ENCODE measurements at regions not wholly inside any gene's neighbourhood (a gene's known extent, or its start where the extent isn't known, plus 50 kb on each side); places are given as distances from the start of the nearest gene placed in this dataset.

GRCh38 chr20:11718474-11719094 lies 199.1 kb upstream of the BTBD3 start:
- no peak overlapping the region for H3K4me3 ChIP-seq (ENCODE audit: low read depth, low read length)
- TF ChIP-seq, protein P1, sequence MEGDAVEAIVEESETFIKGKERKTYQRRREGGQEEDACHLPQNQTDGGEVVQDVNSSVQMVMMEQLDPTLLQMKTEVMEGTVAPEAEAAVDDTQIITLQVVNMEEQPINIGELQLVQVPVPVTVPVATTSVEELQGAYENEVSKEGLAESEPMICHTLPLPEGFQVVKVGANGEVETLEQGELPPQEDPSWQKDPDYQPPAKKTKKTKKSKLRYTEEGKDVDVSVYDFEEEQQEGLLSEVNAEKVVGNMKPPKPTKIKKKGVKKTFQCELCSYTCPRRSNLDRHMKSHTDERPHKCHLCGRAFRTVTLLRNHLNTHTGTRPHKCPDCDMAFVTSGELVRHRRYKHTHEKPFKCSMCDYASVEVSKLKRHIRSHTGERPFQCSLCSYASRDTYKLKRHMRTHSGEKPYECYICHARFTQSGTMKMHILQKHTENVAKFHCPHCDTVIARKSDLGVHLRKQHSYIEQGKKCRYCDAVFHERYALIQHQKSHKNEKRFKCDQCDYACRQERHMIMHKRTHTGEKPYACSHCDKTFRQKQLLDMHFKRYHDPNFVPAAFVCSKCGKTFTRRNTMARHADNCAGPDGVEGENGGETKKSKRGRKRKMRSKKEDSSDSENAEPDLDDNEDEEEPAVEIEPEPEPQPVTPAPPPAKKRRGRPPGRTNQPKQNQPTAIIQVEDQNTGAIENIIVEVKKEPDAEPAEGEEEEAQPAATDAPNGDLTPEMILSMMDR (IDR thresholded peaks at IDR 0.05; ENCODE audit: low read depth, low read length, missing control alignments): no peak
- DNase-seq (ENCODE audit: low read depth): no peak
- in situ Hi-C loops (cut with HindIII; ENCODE audit: low sequenced_read_pairs): no loop called here

- H3K4me3 ChIP-seq (ENCODE audit: low read depth, low read length): no peak overlapping the region
- no peak for DNase-seq (ENCODE audit: low read depth)
- TF ChIP-seq, protein P1 (IDR thresholded peaks at IDR 0.05; ENCODE audit: low read depth, low read length, missing control alignments): no peak
- in situ Hi-C loops (cut with HindIII; ENCODE audit: low sequenced_read_pairs): no loop called here
Observed at GRCh38 chr20:11719153-11719552, 198.5 kb upstream of the BTBD3 start.

GRCh38 chr20:11721411-11721810 lies 196.3 kb upstream of the BTBD3 start:
- H3K4me3 ChIP-seq (ENCODE audit: low read depth, low read length): no peak overlapping the region
- in situ Hi-C loops (cut with HindIII; ENCODE audit: low sequenced_read_pairs): no loop called here
- DNase-seq (ENCODE audit: low read depth): no peak
- TF ChIP-seq, protein P1 (IDR thresholded peaks at IDR 0.05; ENCODE audit: low read depth, low read length, missing control alignments): no peak

DNA sequence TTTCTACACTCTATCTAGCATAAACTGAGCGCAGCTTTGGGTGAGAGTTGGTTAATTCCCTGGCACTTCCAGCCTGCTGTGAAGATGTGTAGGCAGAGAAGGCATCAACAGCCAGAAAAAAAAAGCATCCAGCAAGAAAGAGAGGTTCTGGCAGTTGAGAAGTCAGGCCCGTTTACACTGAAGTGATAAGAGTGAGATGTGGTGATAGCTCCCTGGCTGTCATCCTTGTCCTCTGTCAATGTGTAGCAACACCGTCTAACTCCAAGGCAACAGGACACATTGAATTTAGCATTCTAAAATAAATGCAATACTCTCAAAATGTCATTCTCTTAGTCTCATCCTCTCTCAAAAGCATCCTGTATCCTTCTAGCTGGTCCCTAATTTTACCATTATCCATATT lies 193.6 kb upstream of the BTBD3 start:
- TF ChIP-seq, protein P1 (IDR thresholded peaks at IDR 0.05; ENCODE audit: low read depth, low read length, missing control alignments): no peak

DNA sequence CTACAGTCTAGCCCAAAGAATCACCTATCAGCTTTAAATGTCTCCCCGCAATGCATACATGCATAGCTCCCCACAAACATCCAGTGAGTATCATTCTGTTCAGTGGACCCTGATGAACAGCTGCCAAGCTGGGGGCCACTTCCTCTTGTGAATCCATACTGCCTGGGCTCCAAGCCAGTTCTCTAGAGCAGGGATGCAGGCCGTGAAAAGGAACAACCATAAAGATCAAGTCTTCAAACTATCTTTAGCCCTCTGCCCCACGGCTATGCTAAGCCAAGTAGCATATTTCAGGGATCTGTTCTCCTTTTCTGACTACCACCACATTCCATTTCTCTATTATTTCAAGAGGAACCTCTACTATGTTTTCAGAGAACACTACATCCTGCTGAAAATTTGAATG lies 191.7 kb upstream of the BTBD3 start:
- TF ChIP-seq, protein P1 (IDR thresholded peaks at IDR 0.05; ENCODE audit: low read depth, low read length, missing control alignments): no peak
- no peak for DNase-seq (ENCODE audit: low read depth)
- no peak overlapping the region for H3K4me3 ChIP-seq (ENCODE audit: low read depth, low read length)
- in situ Hi-C loops (cut with HindIII; ENCODE audit: low sequenced_read_pairs): no loop called here

More for the DNA sequence above, 193.6 kb upstream of the BTBD3 start:
- DNase-seq (ENCODE audit: low read depth): no peak
- in situ Hi-C loops (cut with HindIII; ENCODE audit: low sequenced_read_pairs): no loop called here
- H3K4me3 ChIP-seq (ENCODE audit: low read depth, low read length): no peak overlapping the region

- no peak for DNase-seq (ENCODE audit: low read depth)
- TF ChIP-seq, protein P1 (IDR thresholded peaks at IDR 0.05; ENCODE audit: low read depth, low read length, missing control alignments): no peak
- in situ Hi-C loops (cut with HindIII; ENCODE audit: low sequenced_read_pairs): no loop called here
- no peak overlapping the region for H3K4me3 ChIP-seq (ENCODE audit: low read depth, low read length)
Observed at GRCh38 chr20:11727708-11728107, 190.0 kb upstream of the BTBD3 start.

Measured in astrocyte of the cerebellum (primary cell).